Stomach (tissue), 8 donors: ENCODE measurements at regions not wholly inside any gene's neighbourhood (a gene's known extent, or its start where the extent isn't known, plus 50 kb on each side); places are given as distances from the start of the nearest gene placed in this dataset.

Source experiments
- DNase-seq, 2 donors: peaks; one replicate each; pipeline versions ENCODE4 v3.0.0 to v3.0.0-alpha.2; 2013 to 2019
- H3K27ac ChIP-seq, 5 donors: fragments of 200-600 bp in 4 of 5; sonication (generic) in 4 of 5; one replicate each; pipeline ENCODE4 v1.5.1; 2013 to 2019; ENCODE audit warnings: mild to moderate bottlenecking in 1 of 5, moderate library complexity in 1 of 5
- H3K27me3 ChIP-seq, 3 donors: fragments of 200-600 bp; sonication (generic); one replicate each; pipeline ENCODE4 v1.5.1; 2017 to 2019; ENCODE audit warnings: mixed run types in 1 of 3
- H3K36me3 ChIP-seq, 4 donors: fragments of 200-600 bp; sonication (generic); 1 replicate in 3 of 4; 2 replicates in 1 of 4; pipeline ENCODE4 v1.5.1; 2016 to 2019
- H3K4me1 ChIP-seq, 4 donors: fragments of 200-600 bp; sonication (generic); one replicate each; pipeline ENCODE4 v1.5.1; 2016 to 2019
- H3K4me3 ChIP-seq, 4 donors: fragments of 200-600 bp; sonication (generic) in 3 of 4; one replicate each; pipeline ENCODE4 v1.5.1; 2016 to 2019; ENCODE audit warnings: mild to moderate bottlenecking in 1 of 4
- H3K9me3 ChIP-seq, 4 donors: fragments of 200-600 bp; sonication (generic); one replicate each; pipeline ENCODE4 v1.5.1; 2016 to 2019
- CTCF ChIP-seq, 7 experiments: fragments of 450-650 bp in 4 of 7; fragments of 200-600 bp in 3 of 7; sonication (generic) in 3 of 7; IDR thresholded peaks; one replicate each; pipeline ENCODE4 v1.5.1; 2016 to 2019; ENCODE audit warnings: antibody characterized with exemption in 7 of 7, control low read depth in 2 of 7, mild to moderate bottlenecking in 1 of 7
- EP300 ChIP-seq: sonication (generic); formaldehyde crosslinking; IDR thresholded peaks from one replicate; pipeline ENCODE4 v1.6.1; 2017; ENCODE audit warnings: antibody characterized with exemption
- POLR2A ChIP-seq, 4 donors: fragments of 450-650 bp; IDR thresholded peaks; one replicate each; pipeline ENCODE4 v1.6.1; 2016; ENCODE audit warnings: antibody characterized with exemption in 4 of 4, control low read depth in 2 of 4, mild to moderate bottlenecking in 1 of 4, moderate library complexity in 1 of 4
- POLR2AphosphoS5 ChIP-seq, 3 donors: sonication (generic); formaldehyde crosslinking; IDR thresholded peaks; one replicate each; pipeline ENCODE4 v1.6.1; 2016; ENCODE audit warnings: antibody characterized with exemption in 3 of 3
- WGBS, 5 donors: extraction: QIAGEN DNeasy Blood & Tissue Kit in 3 of 5; methylation state at CpG; one replicate each; pipeline versions ENCODE4 v1.1.5 to v1.1.7; 2013 to 2018; 5-methylcytosine and 5-hydroxymethylcytosine counted together
- intact Hi-C: fragments of 100-400 bp; cut with DNase I; formaldehyde crosslinking; loops from one replicate; pipeline ENCODE4 v1.15.1; 2023; ENCODE audit warnings: low total_unique reads
- donor health status: healthy with polysubstance abuse.
- donor health status: Bipolar disorder and iron deficiency.
- donor health status: healthy.

GRCh38 chr15:77538793-77539497 is 93.8 kb downstream of the LINGO1 start:
- DNase-seq: peak; percentile 65 to 96
- no peak for TF ChIP-seq CTCF (IDR thresholded peaks at IDR 0.05)
- no peak for TF ChIP-seq EP300
- peak in 2 of 3 donors; percentile 28 to 41 for TF ChIP-seq POLR2AphosphoS5 (IDR thresholded peaks at IDR 0.05)
- no peak for TF ChIP-seq POLR2A (IDR thresholded peaks at IDR 0.05)
- WGBS, 5 donors: 25 to 47% (median 41%) methylated on average over 5 of the region's 5 CpGs
- H3K9me3 ChIP-seq: no peaks in the 10 kb centered on the region
- H3K4me3 ChIP-seq: no peak overlapping the region
- H3K4me1 ChIP-seq: peaks cover 12 to 53% (median 34%) of the 10 kb centered on the region in 4 donors
- H3K27me3 ChIP-seq: no peaks in the 10 kb centered on the region
- H3K36me3 ChIP-seq: no peaks in the 10 kb centered on the region
- intact Hi-C loops: no loop called here
- H3K27ac ChIP-seq: peak overlapping the region in 4 of 5 donors; percentile 44 to 62 (median 49)

- peak in 1 of 2 donors; percentile 50 for DNase-seq
These were observed 94.7 kb downstream of the LINGO1 start for GRCh38 chr15:77538027-77538451.

GRCh38 chr15:77537006-77537405 is 95.7 kb downstream of the LINGO1 start:
- DNase-seq: no peak
- intact Hi-C loops: no loop called here
- no peak overlapping the region for H3K4me3 ChIP-seq
- H3K9me3 ChIP-seq: no peaks in the 10 kb centered on the region
- WGBS, 5 donors: 93 to 100% (median 100%) methylated on average over 1 of the region's 1 CpG
- H3K36me3 ChIP-seq: no peaks in the 10 kb centered on the region
- H3K4me1 ChIP-seq: peaks cover 4 to 34% (median 16%) of the 10 kb centered on the region in 4 donors
- TF ChIP-seq CTCF (IDR thresholded peaks at IDR 0.05) (no peak), EP300 (no peak), POLR2AphosphoS5 (IDR thresholded peaks at IDR 0.05) (no peak), POLR2A (IDR thresholded peaks at IDR 0.05) (no peak)
- H3K27me3 ChIP-seq: no peaks in the 10 kb centered on the region
- H3K27ac ChIP-seq: no peak overlapping the region

More at GRCh38 chr15:77538027-77538451, 94.7 kb downstream of the LINGO1 start:
- 56 to 59% (median 58%) methylated on average over 7 of the region's 7 CpGs for WGBS, 5 donors
- Histone ChIP-seq H3K36me3 (no peaks in the 10 kb centered on the region), H3K27me3 (no peaks in the 10 kb centered on the region), H3K9me3 (no peaks in the 10 kb centered on the region), H3K4me3 (no peak overlapping the region), H3K4me1 (peaks cover 11 to 44% (median 25%) of the 10 kb centered on the region in 4 donors), H3K27ac (peak overlapping the region in 2 of 5 donors; percentile 44 to 62)
- intact Hi-C loops: no loop called here
- no peak for TF ChIP-seq EP300
- no peak for TF ChIP-seq CTCF (IDR thresholded peaks at IDR 0.05)
- TF ChIP-seq POLR2AphosphoS5 (IDR thresholded peaks at IDR 0.05): no peak
- TF ChIP-seq POLR2A (IDR thresholded peaks at IDR 0.05): no peak

GRCh38 chr15:77535845-77536244 is 96.9 kb downstream of the LINGO1 start:
- Histone ChIP-seq H3K27me3 (peaks cover 0 to 5% (median 0%) of the 10 kb centered on the region in 3 donors), H3K9me3 (no peaks in the 10 kb centered on the region), H3K4me3 (no peak overlapping the region), H3K4me1 (peaks cover 4 to 22% (median 11%) of the 10 kb centered on the region in 4 donors), H3K27ac (no peak overlapping the region), H3K36me3 (no peaks in the 10 kb centered on the region)
- TF ChIP-seq EP300: no peak
- no peak for TF ChIP-seq POLR2A (IDR thresholded peaks at IDR 0.05)
- no peak for TF ChIP-seq CTCF (IDR thresholded peaks at IDR 0.05)
- TF ChIP-seq POLR2AphosphoS5 (IDR thresholded peaks at IDR 0.05): no peak
- intact Hi-C loops: no loop called here
- no peak for DNase-seq
- 94 to 98% (median 95%) methylated on average over 7 of the region's 7 CpGs for WGBS, 5 donors
